ENCODE measurements at regions not wholly inside any gene's neighbourhood (a gene's known extent, or its start where the extent isn't known, plus 50 kb on each side); places are given as distances from the start of the nearest gene placed in this dataset.

GRCh38 chr2:116513991-116514390, 1300.5 kb upstream of the DDX18 start:
- H3K4me1 ChIP-seq (ENCODE audit: control insufficient read depth, extremely low read depth, insufficient read depth, low read length) = no peaks in the 10 kb centered on the region
- dilution Hi-C loops (cut with MboI; ENCODE audit: extremely low pct_ligation_motif_present, low sequenced_read_pairs) (no loop called here), intact Hi-C loops (cut with micrococcal nuclease) (no loop called here)
- H3K79me2 ChIP-seq (ENCODE audit: control insufficient read depth, insufficient read depth, low read length) = no peaks in the 10 kb centered on the region
- no peak overlapping the region for H2AFZ ChIP-seq (ENCODE audit: low read depth, low read length)
- H4K20me1 ChIP-seq (replicated peaks; ENCODE audit: control insufficient read depth, extremely low read depth, insufficient read depth, low read length) = no peaks in the 10 kb centered on the region
- POLR2A ChIA-PET = no interaction called here
- no peak overlapping the region for H3K9ac ChIP-seq (replicated peaks; ENCODE audit: extremely low read depth, insufficient read depth, low read length)
- H3K27ac ChIP-seq (ENCODE audit: insufficient read depth, low read depth, low read length) = no peak overlapping the region
- FAIRE-seq = no peak
- H3K27me3 ChIP-seq (ENCODE audit: control insufficient read depth in 2 of 2, insufficient read depth in 2 of 2, low read length in 2 of 2) = no peaks in the 10 kb centered on the region
- H3K36me3 ChIP-seq (ENCODE audit: control insufficient read depth in 2 of 2, extremely low read depth in 1 of 2, insufficient read depth in 2 of 2, low read length in 2 of 2) = no peaks in the 10 kb centered on the region
- H3K9me3 ChIP-seq (replicated peaks; ENCODE audit: control insufficient read depth, insufficient read depth, low read length) = peaks cover 2% of the 10 kb centered on the region
- CTCF ChIA-PET = no interaction called here
- no peak for DNase-seq (ENCODE audit: low read depth, low spot score)
- no peaks in the 10 kb centered on the region for H3K9me1 ChIP-seq (replicated peaks; ENCODE audit: control insufficient read depth, extremely low read depth, insufficient read depth, low read length)
- no TSS peak for BruUV-seq (replicated peaks)
- H3K4me2 ChIP-seq (ENCODE audit: insufficient read depth, low read length) = no peak overlapping the region
- H3K4me3 ChIP-seq (replicated peaks in 1 of 3; ENCODE audit: insufficient read depth in 1 of 3, low read depth in 1 of 3, low read length in 3 of 3) = no peak overlapping the region
- TF ChIP-seq EZH2 (IDR thresholded peaks at IDR 0.05; ENCODE audit: borderline replicate concordance, low read depth, low read length, severe bottlenecking) = no peak
- no peak for TF ChIP-seq CTCF (IDR thresholded peaks at IDR 0.05; ENCODE audit: extremely low read depth in 1 of 2, insufficient read depth in 1 of 2, low read depth in 1 of 2, low read length in 2 of 2)
- no peak for TF ChIP-seq GATA2 (IDR thresholded peaks at IDR 0.05; ENCODE audit: insufficient read depth, insufficient read length, low read depth, low read length)
- TF ChIP-seq FOS (IDR thresholded peaks at IDR 0.05; ENCODE audit: borderline replicate concordance, insufficient read depth, low read length) = no peak
- no peak for TF ChIP-seq MAX (IDR thresholded peaks at IDR 0.05; ENCODE audit: insufficient read depth, insufficient read length)
- TF ChIP-seq JUN (IDR thresholded peaks at IDR 0.05; ENCODE audit: borderline replicate concordance, insufficient read depth, insufficient read length, low read depth) = no peak
- no peak for TF ChIP-seq MYC (IDR thresholded peaks at IDR 0.05; ENCODE audit: low read depth, low read length)
- TF ChIP-seq POLR2A (IDR thresholded peaks at IDR 0.05; ENCODE audit: low read depth, low read length) = no peak
- TF ChIP-seq POLR2AphosphoS5 (IDR thresholded peaks at IDR 0.05; ENCODE audit: insufficient read depth, low read depth, low read length) = no peak
